H1 (cell line): ENCODE measurements at regions not wholly inside any gene's neighbourhood (a gene's known extent, or its start where the extent isn't known, plus 50 kb on each side); places are given as distances from the start of the nearest gene placed in this dataset.

Experiments
- ATF3 ChIP-seq: IDR thresholded peaks from 2 replicates; pipeline ENCODE4 v1.6.1; 2011; ENCODE audit warnings: low read depth, mild to moderate bottlenecking, low read length; ENCODE audit not compliant: insufficient read depth
- BRCA1 ChIP-seq: IDR thresholded peaks from 2 replicates; pipeline ENCODE4 v1.6.1; 2012; ENCODE audit warnings: low read depth, low read length, improper control_type of control experiment
- CREB1 ChIP-seq: IDR thresholded peaks from 2 replicates; pipeline ENCODE4 v1.6.1; 2012; ENCODE audit warnings: inconsistent platforms
- JUN ChIP-seq: IDR thresholded peaks from 2 replicates; pipeline ENCODE4 v1.6.1; 2011; ENCODE audit warnings: low read depth, mild to moderate bottlenecking, improper control_type of control experiment, low read length
- KDM5A ChIP-seq: fragments of 200-600 bp; IDR thresholded peaks from 2 replicates; pipeline ENCODE4 v1.7.1; 2012; ENCODE audit warnings: mild to moderate bottlenecking, low read length, inconsistent platforms, mixed read lengths
- MAFK ChIP-seq: IDR thresholded peaks from 2 replicates; pipeline ENCODE4 v1.6.1; 2012; ENCODE audit warnings: low read depth, mild to moderate bottlenecking, improper control_type of control experiment, low read length
- PHF8 ChIP-seq: fragments of 200-600 bp; sonication (generic); conservative IDR thresholded peaks from 2 replicates; pipeline ENCODE4 v1.7.1; 2012; ENCODE audit warnings: low read depth, mild to moderate bottlenecking, inconsistent platforms, low read length, moderate library complexity
- RFX5 ChIP-seq: IDR thresholded peaks from 2 replicates; pipeline ENCODE4 v1.6.1; 2011; ENCODE audit warnings: low read depth, low read length, improper control_type of control experiment, borderline replicate concordance
- SIX5 ChIP-seq: IDR thresholded peaks from 2 replicates; pipeline ENCODE4 v1.6.1; 2011; ENCODE audit warnings: mild to moderate bottlenecking, low read depth, low read length
- TAF7 ChIP-seq: optimal IDR thresholded peaks from 2 replicates; pipeline ENCODE3; 2011; ENCODE audit warnings: low read depth, mild to moderate bottlenecking, inconsistent platforms, low read length, moderate library complexity, borderline replicate concordance
- TCF12 ChIP-seq: IDR thresholded peaks from 2 replicates; pipeline ENCODE4 v1.6.1; 2011; ENCODE audit warnings: low read depth, mild to moderate bottlenecking, low read length
- TEAD4 ChIP-seq: IDR thresholded peaks from 2 replicates; pipeline ENCODE4 v1.6.1; 2012; ENCODE audit warnings: low read depth, low read length, inconsistent platforms, mixed read lengths

- TF ChIP-seq TCF12, result no peak
- TF ChIP-seq RFX5, result no peak
- TF ChIP-seq ATF3, result no peak
- TF ChIP-seq JUN, result no peak
- no peak for TF ChIP-seq MAFK
- no peak for TF ChIP-seq KDM5A
- no peak for TF ChIP-seq SIX5
- peak; percentile 45; the same call in 1 of the 2 replicates for TF ChIP-seq PHF8
- TF ChIP-seq BRCA1, result no peak
- no peak for TF ChIP-seq CREB1
- TF ChIP-seq TEAD4, result no peak
- peak; percentile 22 for TF ChIP-seq TAF7
These were observed 146.2 kb upstream of the LYZL1 start (continued) for GRCh38 chr10:29142516-29143314.
